Epithelial cell of proximal tubule (primary cell): ENCODE measurements at regions not wholly inside any gene's neighbourhood (a gene's known extent, or its start where the extent isn't known, plus 50 kb on each side); places are given as distances from the start of the nearest gene placed in this dataset.

Source experiments
- DNase-seq: peaks from one replicate; pipeline ENCODE4 v3.0.0-alpha.2; 2011; ENCODE audit warnings: low read depth
- H3K4me3 ChIP-seq: 2 replicates; pipeline ENCODE4 v1.5.1; 2011; ENCODE audit warnings: low read depth, mild to moderate bottlenecking, low read length
- TF ChIP-seq, protein P1 (sequence below): conservative IDR thresholded peaks from 2 replicates; pipeline ENCODE4 v1.5.1; 2012; ENCODE audit warnings: low read depth, mild to moderate bottlenecking, low read length

DNA sequence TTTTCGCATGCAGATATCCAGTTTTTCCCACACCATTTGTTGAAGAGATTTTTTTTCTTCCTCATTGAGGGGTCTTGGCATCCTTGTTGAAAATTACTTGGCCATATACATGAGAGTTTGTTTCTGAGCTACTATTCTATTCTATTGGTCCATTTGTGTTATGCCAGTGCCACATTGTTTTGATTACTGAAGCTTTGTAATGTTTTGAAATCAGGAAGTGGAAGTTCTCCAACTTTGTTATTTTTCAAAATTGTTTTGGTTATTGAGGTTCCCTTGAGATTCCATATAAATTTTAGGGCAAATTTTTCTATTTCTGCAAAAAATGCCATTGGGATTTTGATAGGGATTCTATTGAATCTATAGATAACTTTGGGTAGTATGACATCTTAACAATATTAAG lies 130.3 kb upstream of the PFN2 start:
- TF ChIP-seq, protein P1, sequence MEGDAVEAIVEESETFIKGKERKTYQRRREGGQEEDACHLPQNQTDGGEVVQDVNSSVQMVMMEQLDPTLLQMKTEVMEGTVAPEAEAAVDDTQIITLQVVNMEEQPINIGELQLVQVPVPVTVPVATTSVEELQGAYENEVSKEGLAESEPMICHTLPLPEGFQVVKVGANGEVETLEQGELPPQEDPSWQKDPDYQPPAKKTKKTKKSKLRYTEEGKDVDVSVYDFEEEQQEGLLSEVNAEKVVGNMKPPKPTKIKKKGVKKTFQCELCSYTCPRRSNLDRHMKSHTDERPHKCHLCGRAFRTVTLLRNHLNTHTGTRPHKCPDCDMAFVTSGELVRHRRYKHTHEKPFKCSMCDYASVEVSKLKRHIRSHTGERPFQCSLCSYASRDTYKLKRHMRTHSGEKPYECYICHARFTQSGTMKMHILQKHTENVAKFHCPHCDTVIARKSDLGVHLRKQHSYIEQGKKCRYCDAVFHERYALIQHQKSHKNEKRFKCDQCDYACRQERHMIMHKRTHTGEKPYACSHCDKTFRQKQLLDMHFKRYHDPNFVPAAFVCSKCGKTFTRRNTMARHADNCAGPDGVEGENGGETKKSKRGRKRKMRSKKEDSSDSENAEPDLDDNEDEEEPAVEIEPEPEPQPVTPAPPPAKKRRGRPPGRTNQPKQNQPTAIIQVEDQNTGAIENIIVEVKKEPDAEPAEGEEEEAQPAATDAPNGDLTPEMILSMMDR: no peak
- DNase-seq: no peak

DNA sequence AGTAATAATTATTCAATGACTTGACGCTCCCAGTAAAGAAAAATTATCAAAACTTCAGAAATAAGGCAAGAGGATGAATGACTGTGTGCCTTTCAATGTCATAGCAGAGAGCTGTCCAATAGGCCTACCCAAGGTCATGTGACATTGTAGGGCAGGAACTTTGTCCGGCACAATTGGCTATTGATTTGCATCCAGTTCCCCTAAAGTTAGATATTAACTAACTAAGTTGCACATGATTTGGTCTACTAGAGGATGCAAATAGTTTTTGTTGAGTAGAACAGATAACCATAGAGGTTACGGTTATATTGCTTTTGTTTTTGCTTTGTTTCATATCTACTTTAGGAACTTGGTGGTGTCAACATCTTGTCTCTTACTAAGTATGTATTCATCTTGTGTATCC lies 127.9 kb upstream of the PFN2 start:
- no peak for DNase-seq
- H3K4me3 ChIP-seq: no peak overlapping the region
- TF ChIP-seq, protein P1: no peak

More for the DNA sequence above, 130.3 kb upstream of the PFN2 start:
- H3K4me3 ChIP-seq: no peak overlapping the region

DNA sequence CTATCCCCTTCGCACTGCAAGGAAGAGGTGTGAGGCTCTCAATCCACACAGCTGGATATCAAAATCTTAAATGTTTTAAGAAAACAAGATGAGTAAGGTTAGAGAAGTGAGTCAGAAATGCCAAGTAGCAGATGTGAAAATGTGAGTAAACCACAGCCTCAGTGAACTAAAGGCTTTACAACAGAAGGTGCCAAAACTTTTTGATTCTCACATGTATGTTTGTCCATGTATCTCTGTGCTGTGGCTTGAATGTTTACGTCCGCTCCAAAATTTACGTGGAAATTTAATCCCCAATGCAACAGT lies 126.8 kb upstream of the PFN2 start:
- TF ChIP-seq, protein P1: no peak
- no peak overlapping the region for H3K4me3 ChIP-seq
- no peak for DNase-seq

DNA sequence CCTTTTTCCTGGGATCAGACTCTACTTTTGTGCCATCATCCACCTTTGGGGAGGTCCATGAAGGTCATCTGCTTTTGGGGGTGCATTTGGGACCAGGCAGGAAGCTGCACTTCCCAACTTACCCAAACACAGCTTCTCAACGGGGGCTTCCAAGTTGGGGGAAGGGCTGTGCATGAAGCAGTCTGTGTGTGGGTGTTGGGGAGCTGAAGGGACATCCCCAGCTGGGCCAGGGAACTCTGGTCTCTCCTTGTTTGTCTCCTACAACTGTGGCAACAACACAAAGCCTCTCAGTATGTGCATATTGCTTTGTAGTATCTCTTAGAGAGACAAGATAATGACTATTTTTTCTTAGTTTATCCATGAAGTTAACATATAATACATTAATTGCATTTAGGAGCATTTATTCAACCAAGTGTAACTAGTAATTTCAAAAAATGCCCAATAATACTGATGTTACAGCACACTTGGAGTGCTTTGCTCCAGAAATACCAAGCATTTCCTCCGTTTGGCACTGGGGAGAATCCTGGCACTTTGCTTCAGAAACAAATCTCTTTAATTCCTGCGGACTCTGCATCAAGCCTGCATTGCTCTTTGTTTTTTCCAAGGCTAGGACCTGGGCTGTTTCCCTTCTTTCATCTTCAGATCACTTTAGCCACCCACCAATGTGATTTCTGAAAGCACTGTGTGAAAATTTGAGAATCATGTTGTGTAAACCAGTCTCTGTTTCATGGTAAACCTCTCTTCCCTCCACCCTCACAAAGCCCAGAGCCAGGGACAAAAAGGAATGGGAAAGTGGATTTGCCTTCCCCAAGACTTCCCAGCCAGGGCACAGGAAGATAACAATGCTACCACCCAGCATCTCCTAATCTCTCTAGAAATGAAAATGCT lies 126.2 kb upstream of the PFN2 start:
- no peak for DNase-seq
- TF ChIP-seq, protein P1: no peak
- H3K4me3 ChIP-seq: no peak overlapping the region

DNA sequence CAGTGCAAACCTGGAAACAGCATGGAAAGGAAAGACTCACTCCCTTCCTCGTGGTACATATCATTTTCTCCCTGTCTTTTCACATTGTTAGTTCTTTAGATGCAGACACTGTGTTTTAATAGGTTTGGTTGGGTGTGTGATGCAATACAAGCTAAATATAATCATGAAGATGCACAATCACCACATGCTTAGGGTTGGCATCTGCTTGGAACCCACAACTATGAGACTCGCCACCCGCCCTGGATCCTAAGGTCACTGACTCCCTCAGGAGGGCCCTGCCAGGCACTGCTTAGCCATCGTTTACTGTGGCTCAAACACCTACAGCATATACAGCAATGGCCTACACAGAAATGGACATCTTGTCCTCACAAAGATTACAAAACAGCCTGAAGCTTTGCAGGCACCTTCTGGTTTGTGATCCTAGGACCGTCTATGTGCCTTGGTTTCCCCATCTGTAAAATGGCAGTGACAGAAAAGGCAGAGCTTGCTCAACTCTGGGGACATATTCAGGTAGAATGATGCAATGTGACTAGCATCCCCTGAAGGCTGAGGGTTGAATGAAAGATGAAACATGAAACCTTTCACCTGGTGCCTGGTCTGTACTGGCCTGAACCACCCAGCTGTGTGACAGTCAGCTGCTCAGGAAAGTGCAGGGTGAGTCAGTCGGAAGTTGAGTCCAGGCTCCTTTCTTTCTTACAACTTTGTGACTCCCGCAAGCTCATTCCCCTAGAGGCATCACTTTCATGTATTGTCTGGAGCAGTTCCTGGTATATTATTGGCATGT lies 123.6 kb upstream of the PFN2 start:
- DNase-seq: no peak
- TF ChIP-seq, protein P1: no peak

DNA sequence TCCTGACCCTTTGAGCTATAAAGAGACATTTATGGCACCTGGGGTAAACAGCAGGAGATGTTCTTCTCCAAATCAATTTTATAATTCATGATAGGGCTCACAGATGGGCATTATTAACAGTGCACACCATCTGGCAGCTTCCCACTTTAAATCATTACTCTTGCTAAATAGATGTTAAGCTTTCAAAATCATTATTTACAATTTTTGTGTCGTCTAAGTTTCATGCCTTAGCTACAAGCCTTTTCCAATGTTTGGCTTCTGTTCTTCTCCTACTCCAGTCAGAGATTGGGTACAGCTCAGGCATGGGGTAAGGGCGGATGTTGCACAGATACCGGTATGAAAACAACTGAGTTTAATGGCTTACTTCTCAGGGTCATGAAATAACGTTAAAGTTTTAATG lies 120.9 kb upstream of the PFN2 start:
- no peak overlapping the region for H3K4me3 ChIP-seq
- no peak for DNase-seq
- TF ChIP-seq, protein P1: no peak

More for the DNA sequence above, 123.6 kb upstream of the PFN2 start:
- H3K4me3 ChIP-seq: no peak overlapping the region

DNA sequence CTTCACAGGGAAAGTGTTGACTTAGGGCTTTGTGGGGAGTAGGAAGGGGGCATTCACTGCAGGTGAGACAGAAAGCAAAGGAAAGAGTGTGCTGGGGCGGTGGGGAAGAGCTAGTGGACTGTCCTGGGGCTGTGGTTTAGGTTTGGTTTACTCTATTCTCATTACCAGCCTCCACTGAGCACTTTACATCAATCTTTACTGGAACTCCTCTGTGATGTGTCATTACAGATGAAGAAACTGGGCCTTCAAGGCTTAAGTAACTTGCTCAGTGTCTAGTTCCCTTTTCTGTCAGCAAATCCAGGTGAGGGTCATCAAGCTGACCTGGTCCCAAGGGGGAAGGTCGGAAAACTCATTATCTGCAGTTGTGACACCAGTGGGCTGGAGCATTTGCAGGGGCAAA lies 120.2 kb upstream of the PFN2 start:
- no peak for DNase-seq
- TF ChIP-seq, protein P1: no peak
- H3K4me3 ChIP-seq: no peak overlapping the region
